ENCODE measurements at regions not wholly inside any gene's neighbourhood (a gene's known extent, or its start where the extent isn't known, plus 50 kb on each side); places are given as distances from the start of the nearest gene placed in this dataset.

- no peak for FAIRE-seq
- no peak overlapping the region for H3K4ac ChIP-seq (replicated peaks; ENCODE audit: insufficient read length, low read depth, low read length)
- TF ChIP-seq, protein P1, sequence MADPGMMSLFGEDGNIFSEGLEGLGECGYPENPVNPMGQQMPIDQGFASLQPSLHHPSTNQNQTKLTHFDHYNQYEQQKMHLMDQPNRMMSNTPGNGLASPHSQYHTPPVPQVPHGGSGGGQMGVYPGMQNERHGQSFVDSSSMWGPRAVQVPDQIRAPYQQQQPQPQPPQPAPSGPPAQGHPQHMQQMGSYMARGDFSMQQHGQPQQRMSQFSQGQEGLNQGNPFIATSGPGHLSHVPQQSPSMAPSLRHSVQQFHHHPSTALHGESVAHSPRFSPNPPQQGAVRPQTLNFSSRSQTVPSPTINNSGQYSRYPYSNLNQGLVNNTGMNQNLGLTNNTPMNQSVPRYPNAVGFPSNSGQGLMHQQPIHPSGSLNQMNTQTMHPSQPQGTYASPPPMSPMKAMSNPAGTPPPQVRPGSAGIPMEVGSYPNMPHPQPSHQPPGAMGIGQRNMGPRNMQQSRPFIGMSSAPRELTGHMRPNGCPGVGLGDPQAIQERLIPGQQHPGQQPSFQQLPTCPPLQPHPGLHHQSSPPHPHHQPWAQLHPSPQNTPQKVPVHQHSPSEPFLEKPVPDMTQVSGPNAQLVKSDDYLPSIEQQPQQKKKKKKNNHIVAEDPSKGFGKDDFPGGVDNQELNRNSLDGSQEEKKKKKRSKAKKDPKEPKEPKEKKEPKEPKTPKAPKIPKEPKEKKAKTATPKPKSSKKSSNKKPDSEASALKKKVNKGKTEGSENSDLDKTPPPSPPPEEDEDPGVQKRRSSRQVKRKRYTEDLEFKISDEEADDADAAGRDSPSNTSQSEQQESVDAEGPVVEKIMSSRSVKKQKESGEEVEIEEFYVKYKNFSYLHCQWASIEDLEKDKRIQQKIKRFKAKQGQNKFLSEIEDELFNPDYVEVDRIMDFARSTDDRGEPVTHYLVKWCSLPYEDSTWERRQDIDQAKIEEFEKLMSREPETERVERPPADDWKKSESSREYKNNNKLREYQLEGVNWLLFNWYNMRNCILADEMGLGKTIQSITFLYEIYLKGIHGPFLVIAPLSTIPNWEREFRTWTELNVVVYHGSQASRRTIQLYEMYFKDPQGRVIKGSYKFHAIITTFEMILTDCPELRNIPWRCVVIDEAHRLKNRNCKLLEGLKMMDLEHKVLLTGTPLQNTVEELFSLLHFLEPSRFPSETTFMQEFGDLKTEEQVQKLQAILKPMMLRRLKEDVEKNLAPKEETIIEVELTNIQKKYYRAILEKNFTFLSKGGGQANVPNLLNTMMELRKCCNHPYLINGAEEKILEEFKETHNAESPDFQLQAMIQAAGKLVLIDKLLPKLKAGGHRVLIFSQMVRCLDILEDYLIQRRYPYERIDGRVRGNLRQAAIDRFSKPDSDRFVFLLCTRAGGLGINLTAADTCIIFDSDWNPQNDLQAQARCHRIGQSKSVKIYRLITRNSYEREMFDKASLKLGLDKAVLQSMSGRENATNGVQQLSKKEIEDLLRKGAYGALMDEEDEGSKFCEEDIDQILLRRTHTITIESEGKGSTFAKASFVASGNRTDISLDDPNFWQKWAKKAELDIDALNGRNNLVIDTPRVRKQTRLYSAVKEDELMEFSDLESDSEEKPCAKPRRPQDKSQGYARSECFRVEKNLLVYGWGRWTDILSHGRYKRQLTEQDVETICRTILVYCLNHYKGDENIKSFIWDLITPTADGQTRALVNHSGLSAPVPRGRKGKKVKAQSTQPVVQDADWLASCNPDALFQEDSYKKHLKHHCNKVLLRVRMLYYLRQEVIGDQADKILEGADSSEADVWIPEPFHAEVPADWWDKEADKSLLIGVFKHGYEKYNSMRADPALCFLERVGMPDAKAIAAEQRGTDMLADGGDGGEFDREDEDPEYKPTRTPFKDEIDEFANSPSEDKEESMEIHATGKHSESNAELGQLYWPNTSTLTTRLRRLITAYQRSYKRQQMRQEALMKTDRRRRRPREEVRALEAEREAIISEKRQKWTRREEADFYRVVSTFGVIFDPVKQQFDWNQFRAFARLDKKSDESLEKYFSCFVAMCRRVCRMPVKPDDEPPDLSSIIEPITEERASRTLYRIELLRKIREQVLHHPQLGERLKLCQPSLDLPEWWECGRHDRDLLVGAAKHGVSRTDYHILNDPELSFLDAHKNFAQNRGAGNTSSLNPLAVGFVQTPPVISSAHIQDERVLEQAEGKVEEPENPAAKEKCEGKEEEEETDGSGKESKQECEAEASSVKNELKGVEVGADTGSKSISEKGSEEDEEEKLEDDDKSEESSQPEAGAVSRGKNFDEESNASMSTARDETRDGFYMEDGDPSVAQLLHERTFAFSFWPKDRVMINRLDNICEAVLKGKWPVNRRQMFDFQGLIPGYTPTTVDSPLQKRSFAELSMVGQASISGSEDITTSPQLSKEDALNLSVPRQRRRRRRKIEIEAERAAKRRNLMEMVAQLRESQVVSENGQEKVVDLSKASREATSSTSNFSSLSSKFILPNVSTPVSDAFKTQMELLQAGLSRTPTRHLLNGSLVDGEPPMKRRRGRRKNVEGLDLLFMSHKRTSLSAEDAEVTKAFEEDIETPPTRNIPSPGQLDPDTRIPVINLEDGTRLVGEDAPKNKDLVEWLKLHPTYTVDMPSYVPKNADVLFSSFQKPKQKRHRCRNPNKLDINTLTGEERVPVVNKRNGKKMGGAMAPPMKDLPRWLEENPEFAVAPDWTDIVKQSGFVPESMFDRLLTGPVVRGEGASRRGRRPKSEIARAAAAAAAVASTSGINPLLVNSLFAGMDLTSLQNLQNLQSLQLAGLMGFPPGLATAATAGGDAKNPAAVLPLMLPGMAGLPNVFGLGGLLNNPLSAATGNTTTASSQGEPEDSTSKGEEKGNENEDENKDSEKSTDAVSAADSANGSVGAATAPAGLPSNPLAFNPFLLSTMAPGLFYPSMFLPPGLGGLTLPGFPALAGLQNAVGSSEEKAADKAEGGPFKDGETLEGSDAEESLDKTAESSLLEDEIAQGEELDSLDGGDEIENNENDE (IDR thresholded peaks at IDR 0.05; ENCODE audit: insufficient replicate concordance, low read length), result no peak
Measured at GRCh38 chr7:46091071-46091470, 170.0 kb upstream of the IGFBP3 start.

More at GRCh38 chr7:46091071-46091470, 170.0 kb upstream of the IGFBP3 start:
- no peak overlapping the region for H2AFZ ChIP-seq (ENCODE audit: low read length)
- H4K91ac ChIP-seq (replicated peaks; ENCODE audit: insufficient read length, low read length), result no peak overlapping the region
- H3K18ac ChIP-seq (ENCODE audit: extremely low read depth, low read length), result no peak overlapping the region
- ChIA-PET POLR2A (ENCODE audit: partially characterized antibody) (no interaction called here), CTCF (ENCODE audit: partially characterized antibody) (no interaction called here)
- H3K4me1 ChIP-seq (replicated peaks in 1 of 4; ENCODE audit: control insufficient read depth in 3 of 4, insufficient read depth in 4 of 4, low read length in 3 of 4), result no peaks in the 10 kb centered on the region
- WGBS, 2 experiments (ENCODE audit: extremely low coverage in 1 of 2, insufficient coverage in 1 of 2, insufficient read length in 1 of 2, insufficient replicate concordance in 2 of 2, low coverage in 1 of 2, low lambda C conversion rate in 2 of 2, missing lambda C conversion rate in 1 of 2), result 77% methylated on average over 1 of the region's 1 CpG; no CpG with 5 or more reads in 1 of the 2 experiments
- no peaks in the 10 kb centered on the region for H3K27me3 ChIP-seq (replicated peaks in 1 of 4; ENCODE audit: control insufficient read depth in 3 of 4, extremely low read depth in 1 of 4, insufficient read depth in 3 of 4, low read length in 3 of 4)
- DNase-seq (ENCODE audit: low read depth in 1 of 2, low spot score in 2 of 2), result no peak
- no peak overlapping the region for H4K5ac ChIP-seq (ENCODE audit: insufficient read length, low read depth, low read length)
- H3K4me2 ChIP-seq (ENCODE audit: insufficient read depth in 1 of 2, low read depth in 2 of 2, low read length in 2 of 2), result no peak overlapping the region
- H4K20me1 ChIP-seq (replicated peaks in 1 of 2; ENCODE audit: control insufficient read depth in 1 of 2, insufficient read depth in 2 of 2, low read length in 2 of 2), result no peaks in the 10 kb centered on the region
- H3K27ac ChIP-seq (ENCODE audit: low read depth, low read length), result no peak overlapping the region
- no peak overlapping the region for H3K4me3 ChIP-seq (ENCODE audit: extremely low read depth in 1 of 4, insufficient read depth in 2 of 4, low read depth in 3 of 4, low read length in 4 of 4)
- H3K14ac ChIP-seq (ENCODE audit: insufficient read length), result no peak overlapping the region
- no peak overlapping the region for H2BK120ac ChIP-seq (replicated peaks; ENCODE audit: low read depth, low read length)
- no peak overlapping the region for H3K23ac ChIP-seq (ENCODE audit: insufficient read length)
- H2BK20ac ChIP-seq (ENCODE audit: low read length), result no peak overlapping the region
- no peak overlapping the region for H2BK5ac ChIP-seq (ENCODE audit: low read depth, low read length)
- H3K23me2 ChIP-seq (ENCODE audit: low read depth, low read length), result no peaks in the 10 kb centered on the region
- H3K9ac ChIP-seq (replicated peaks in 1 of 4; ENCODE audit: extremely low read depth in 1 of 4, low read depth in 3 of 4, low read length in 3 of 4), result no peak overlapping the region
- H2BK12ac ChIP-seq (ENCODE audit: low read depth, low read length), result no peak overlapping the region
- no peak overlapping the region for H3K56ac ChIP-seq (replicated peaks; ENCODE audit: insufficient read length, low read depth, low read length)
- no peak overlapping the region for H2AK5ac ChIP-seq (ENCODE audit: low read depth, low read length)
- H3K79me1 ChIP-seq (ENCODE audit: low read depth, low read length), result no peaks in the 10 kb centered on the region
- no peaks in the 10 kb centered on the region for H3K9me3 ChIP-seq (ENCODE audit: insufficient read depth in 2 of 2, low read depth in 1 of 2, low read length in 1 of 2)
- no peak overlapping the region for H4K8ac ChIP-seq (ENCODE audit: extremely low read depth, insufficient read depth, low read length)
- no peaks in the 10 kb centered on the region for H3K36me3 ChIP-seq (ENCODE audit: control insufficient read depth in 2 of 4, insufficient read depth in 4 of 4, low read length in 3 of 4)
- H3K79me2 ChIP-seq (ENCODE audit: control insufficient read depth in 1 of 2, insufficient read depth in 2 of 2, low read length in 2 of 2), result no peaks in the 10 kb centered on the region
- no peak overlapping the region for H2BK15ac ChIP-seq (ENCODE audit: low read length)

Data from H1 (cell line).